Pancreas (tissue), 10 donors: ENCODE measurements at regions not wholly inside any gene's neighbourhood (a gene's known extent, or its start where the extent isn't known, plus 50 kb on each side); places are given as distances from the start of the nearest gene placed in this dataset.

ENCODE experiments used
- ATAC-seq, 4 donors: fragments of 200-7000 bp; cut with Tn5 transposase; one replicate each; pipeline versions ENCODE4 v1.8.0 to v1.9.1; 2020; ENCODE audit warnings: mild to moderate bottlenecking in 4 of 4, moderate library complexity in 4 of 4
- DNase-seq, 6 donors: peaks; one replicate each; pipeline ENCODE4 v3.0.0-alpha.2; 2020
- FAIRE-seq: peaks from 2 replicates; lab custom pipeline; 2012; peaks lifted over from hg19 to GRCh38; lab: Jason Lieb, UNC
- H3K27ac ChIP-seq, 4 donors: fragments of 200-600 bp; sonication (generic); 1 replicate in 3 of 4; 2 replicates in 1 of 4; pipeline versions ENCODE4 v1.5.0 to v1.8.0; 2020
- H3K27me3 ChIP-seq, 4 donors: fragments of 200-600 bp; one replicate each; pipeline ENCODE4 v1.8.0; 2021
- H3K36me3 ChIP-seq, 3 donors: fragments of 200-600 bp; sonication (generic) in 1 of 3; one replicate each; pipeline versions ENCODE4 v1.5.0 to v1.8.0; 2020 to 2021
- H3K4me1 ChIP-seq, 3 donors: fragments of 200-600 bp; one replicate each; pipeline ENCODE4 v1.8.0; 2021
- H3K4me3 ChIP-seq, 4 donors: fragments of 200-600 bp; sonication (generic) in 2 of 4; one replicate each; pipeline versions ENCODE4 v1.5.0 to v1.8.0; 2020 to 2021
- H3K9me3 ChIP-seq, 4 donors: fragments of 200-600 bp; one replicate each; pipeline ENCODE4 v1.8.0; 2021
- CTCF ChIP-seq, 4 donors: fragments of 200-600 bp; sonication (generic) in 3 of 4; IDR thresholded peaks; one replicate each; pipeline versions ENCODE4 v1.5.0 to v1.8.0; 2021; ENCODE audit warnings: antibody characterized with exemption in 4 of 4
- WGBS, 2 donors: extraction: QIAGEN DNeasy Blood & Tissue Kit; methylation state at CpG; one replicate each; pipeline ENCODE4 v1.1.7; 2013; 5-methylcytosine and 5-hydroxymethylcytosine counted together
- intact Hi-C, 3 donors: fragments of 100-400 bp; cut with DNase I; formaldehyde crosslinking; loops; one replicate each; pipeline versions ENCODE4 v1.11.1 to v1.14.2; 2022
- donor health status: healthy with polysubstance abuse.
- donor health status: DM: no; HTN: no; CAD: no; lungs with moderate emphysema.
- donor health status: DM: no; HTN: no; CAD: no.
- donor health status: control.
- donor health status: control.
- donor health status: Bipolar disorder and iron deficiency.
- donor health status: DM: yes; HTN: yes; CAD: no.
- donor health status: DM: no; HTN: no; CAD: no.
- donor health status: DM: no; HTN: no; CAD: no.
- donor health status: DM: yes; HTN: yes; CAD: no.

DNA sequence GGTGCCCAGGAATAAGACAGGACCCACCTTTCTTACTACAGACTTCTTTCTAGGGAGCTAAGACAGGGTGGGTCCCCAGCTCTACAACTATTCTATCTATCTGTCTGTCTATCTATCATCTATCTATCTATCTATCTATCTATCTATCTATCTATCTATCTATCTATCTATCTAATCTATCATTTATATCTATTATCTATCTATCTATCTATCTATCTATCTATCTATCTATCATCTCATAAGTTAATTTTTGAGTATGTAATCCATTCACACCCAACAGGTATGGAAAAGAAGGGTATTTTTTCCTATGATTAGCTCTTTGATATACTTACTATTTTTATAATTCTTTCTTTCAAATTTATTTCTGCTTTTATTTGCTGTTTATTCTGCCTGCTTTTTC, 55.9 kb downstream of the BAMBI start:
- FAIRE-seq (no peak), ATAC-seq (no peak), DNase-seq (no peak)
- no peak for TF ChIP-seq CTCF (IDR thresholded peaks at IDR 0.05)
- Histone ChIP-seq H3K36me3 (no peaks in the 10 kb centered on the region), H3K9me3 (no peaks in the 10 kb centered on the region), H3K4me3 (no peak overlapping the region), H3K27ac (no peak overlapping the region), H3K4me1 (no peaks in the 10 kb centered on the region), H3K27me3 (no peaks in the 10 kb centered on the region)
- intact Hi-C loops = no loop called here

DNA sequence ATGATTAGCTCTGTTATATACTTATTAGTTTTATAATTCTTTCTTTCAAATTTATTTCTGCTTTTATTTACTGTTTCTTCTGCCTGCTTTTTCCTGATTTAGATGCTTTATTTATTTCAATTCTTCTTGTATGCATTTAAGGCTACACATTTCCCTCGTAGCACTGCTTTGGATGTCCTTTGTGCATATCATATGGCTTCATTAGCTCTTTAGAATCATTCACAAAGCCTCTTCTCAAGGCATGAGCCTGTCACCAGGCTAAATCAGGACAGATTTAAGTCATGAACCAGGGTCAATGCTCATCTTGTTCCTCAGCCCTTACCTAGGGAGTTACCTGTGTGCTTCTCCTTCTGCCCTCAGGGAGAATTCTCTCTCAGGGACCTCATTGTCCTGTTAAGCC, 56.3 kb downstream of the BAMBI start:
- intact Hi-C loops = no loop called here

GRCh38 chr10:28734938-28735759, 57.8 kb downstream of the BAMBI start:
- WGBS, 2 donors = 64 to 71% methylated on average over 4 of the region's 4 CpGs
- H3K4me1 ChIP-seq = no peaks in the 10 kb centered on the region
- no peak overlapping the region for H3K27ac ChIP-seq
- no peak overlapping the region for H3K4me3 ChIP-seq
- FAIRE-seq (no peak), DNase-seq (no peak), ATAC-seq (peak in 3 of 4 donors; percentile 44 to 78 (median 68))
- no peaks in the 10 kb centered on the region for H3K27me3 ChIP-seq
- H3K9me3 ChIP-seq = no peaks in the 10 kb centered on the region
- no peaks in the 10 kb centered on the region for H3K36me3 ChIP-seq
- intact Hi-C loops = no loop called here
- no peak for TF ChIP-seq CTCF (IDR thresholded peaks at IDR 0.05)

More for the DNA sequence above, 56.3 kb downstream of the BAMBI start:
- no peaks in the 10 kb centered on the region for H3K27me3 ChIP-seq
- no peaks in the 10 kb centered on the region for H3K4me1 ChIP-seq
- 86% methylated on average over 1 of the region's 1 CpG for WGBS, 2 donors
- no peaks in the 10 kb centered on the region for H3K36me3 ChIP-seq
- TF ChIP-seq CTCF (IDR thresholded peaks at IDR 0.05) = no peak
- H3K4me3 ChIP-seq = no peak overlapping the region
- H3K9me3 ChIP-seq = no peaks in the 10 kb centered on the region
- DNase-seq (no peak), ATAC-seq (no peak), FAIRE-seq (no peak)
- no peak overlapping the region for H3K27ac ChIP-seq

- Histone ChIP-seq H3K4me1 (no peaks in the 10 kb centered on the region), H3K4me3 (no peak overlapping the region), H3K27ac (no peak overlapping the region), H3K27me3 (no peaks in the 10 kb centered on the region), H3K36me3 (no peaks in the 10 kb centered on the region), H3K9me3 (no peaks in the 10 kb centered on the region)
- no peak for ATAC-seq
- TF ChIP-seq CTCF (IDR thresholded peaks at IDR 0.05) = no peak
- no peak for DNase-seq
- WGBS, 2 donors = 63 to 66% methylated on average over 2 of the region's 2 CpGs
- intact Hi-C loops = no loop called here
- FAIRE-seq = no peak
These were observed 59.8 kb downstream of the BAMBI start for GRCh38 chr10:28737096-28737495.

DNA sequence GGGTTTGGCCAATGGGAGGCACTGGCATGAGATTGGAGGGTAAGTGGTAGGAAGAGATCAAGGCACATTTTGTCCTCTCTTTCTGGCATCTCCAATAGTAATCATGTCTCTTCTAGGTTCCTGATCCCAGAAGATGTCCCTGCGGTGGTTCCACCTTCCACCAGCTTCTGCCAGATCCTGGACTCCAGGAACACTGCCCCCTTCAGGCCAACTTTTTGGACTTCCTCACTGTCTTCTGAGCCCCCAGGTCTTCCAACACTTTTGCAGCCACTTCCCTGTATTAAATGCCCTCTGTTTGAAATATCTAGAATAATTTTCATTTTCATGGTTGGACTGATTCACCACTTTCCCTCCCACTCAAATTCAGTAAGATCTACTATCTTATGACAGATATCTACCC, 60.9 kb downstream of the BAMBI start:
- 89 to 100% methylated on average over 1 of the region's 1 CpG for WGBS, 2 donors

More for the DNA sequence above, 60.9 kb downstream of the BAMBI start:
- FAIRE-seq (no peak), DNase-seq (no peak), ATAC-seq (no peak)
- no peaks in the 10 kb centered on the region for H3K27me3 ChIP-seq
- no peak overlapping the region for H3K27ac ChIP-seq
- H3K4me3 ChIP-seq = no peak overlapping the region
- no peaks in the 10 kb centered on the region for H3K36me3 ChIP-seq
- no peaks in the 10 kb centered on the region for H3K4me1 ChIP-seq
- no peaks in the 10 kb centered on the region for H3K9me3 ChIP-seq
- no peak for TF ChIP-seq CTCF (IDR thresholded peaks at IDR 0.05)
- intact Hi-C loops = no loop called here
